ENCODE measurements at regions not wholly inside any gene's neighbourhood (a gene's known extent, or its start where the extent isn't known, plus 50 kb on each side); places are given as distances from the start of the nearest gene placed in this dataset.

GRCh38 chr12:76208129-76208528 is 123.6 kb upstream of the NAP1L1 start:
- no peaks in the 10 kb centered on the region for H3K36me3 ChIP-seq (ENCODE audit: insufficient read depth, low read length)
- DNase-seq (ENCODE audit: low spot score), result no peak
- H4K20me1 ChIP-seq (ENCODE audit: insufficient read depth, low read length), result no peaks in the 10 kb centered on the region
- no peak overlapping the region for H2AFZ ChIP-seq (ENCODE audit: low read length)
- no peaks in the 10 kb centered on the region for H3K79me2 ChIP-seq (ENCODE audit: insufficient read depth, low read depth, low read length)
- ChIA-PET CTCF (ENCODE audit: unreplicated experiment) (no interaction called here), POLR2A (interaction anchor here (0.6 to 1.0 kb wide), 2 partner anchors 19 to 31 kb away, joined by 3 to 4 read pairs; no protein-coding TSS in a partner anchor)
- no TSS peak for BruUV-seq (replicated peaks)
- H3K4me1 ChIP-seq (ENCODE audit: insufficient read depth, low read length, poor library complexity, severe bottlenecking), result no peaks in the 10 kb centered on the region
- H3K4me2 ChIP-seq (ENCODE audit: low read length), result no peak overlapping the region
- no peaks in the 10 kb centered on the region for H3K9me2 ChIP-seq (ENCODE audit: insufficient read depth, low read length)
- TF ChIP-seq EZH2phosphoT487 (IDR thresholded peaks at IDR 0.05; ENCODE audit: borderline replicate concordance, low read depth, low read length), result no peak
- TF ChIP-seq, protein P1, sequence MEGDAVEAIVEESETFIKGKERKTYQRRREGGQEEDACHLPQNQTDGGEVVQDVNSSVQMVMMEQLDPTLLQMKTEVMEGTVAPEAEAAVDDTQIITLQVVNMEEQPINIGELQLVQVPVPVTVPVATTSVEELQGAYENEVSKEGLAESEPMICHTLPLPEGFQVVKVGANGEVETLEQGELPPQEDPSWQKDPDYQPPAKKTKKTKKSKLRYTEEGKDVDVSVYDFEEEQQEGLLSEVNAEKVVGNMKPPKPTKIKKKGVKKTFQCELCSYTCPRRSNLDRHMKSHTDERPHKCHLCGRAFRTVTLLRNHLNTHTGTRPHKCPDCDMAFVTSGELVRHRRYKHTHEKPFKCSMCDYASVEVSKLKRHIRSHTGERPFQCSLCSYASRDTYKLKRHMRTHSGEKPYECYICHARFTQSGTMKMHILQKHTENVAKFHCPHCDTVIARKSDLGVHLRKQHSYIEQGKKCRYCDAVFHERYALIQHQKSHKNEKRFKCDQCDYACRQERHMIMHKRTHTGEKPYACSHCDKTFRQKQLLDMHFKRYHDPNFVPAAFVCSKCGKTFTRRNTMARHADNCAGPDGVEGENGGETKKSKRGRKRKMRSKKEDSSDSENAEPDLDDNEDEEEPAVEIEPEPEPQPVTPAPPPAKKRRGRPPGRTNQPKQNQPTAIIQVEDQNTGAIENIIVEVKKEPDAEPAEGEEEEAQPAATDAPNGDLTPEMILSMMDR (conservative IDR thresholded peaks at IDR 0.05; ENCODE audit: low read length), result no peak
- H3K27ac ChIP-seq (ENCODE audit: low read depth, low read length, poor library complexity, severe bottlenecking), result no peak overlapping the region
- no peaks in the 10 kb centered on the region for H3K9me3 ChIP-seq (ENCODE audit: low read length)
- intact Hi-C loops (cut with micrococcal nuclease; ENCODE audit: unreplicated experiment), result no loop called here
- no peak overlapping the region for H3K4me3 ChIP-seq (ENCODE audit: low read depth, low read length, poor library complexity, severe bottlenecking)

- H3K27ac ChIP-seq (ENCODE audit: low read depth, low read length, poor library complexity, severe bottlenecking), result no peak overlapping the region
- CTCF ChIA-PET (ENCODE audit: unreplicated experiment), result no interaction called here
- no peak overlapping the region for H3K4me2 ChIP-seq (ENCODE audit: low read length)
- H3K9me3 ChIP-seq (ENCODE audit: low read length), result no peaks in the 10 kb centered on the region
- BruUV-seq (replicated peaks), result no TSS peak
- POLR2A ChIA-PET, result no interaction called here
- DNase-seq (ENCODE audit: low spot score), result no peak
- no peak overlapping the region for H3K4me3 ChIP-seq (ENCODE audit: low read depth, low read length, poor library complexity, severe bottlenecking)
- H4K20me1 ChIP-seq (ENCODE audit: insufficient read depth, low read length), result no peaks in the 10 kb centered on the region
- intact Hi-C loops (cut with micrococcal nuclease; ENCODE audit: unreplicated experiment), result no loop called here
- H3K9me2 ChIP-seq (ENCODE audit: insufficient read depth, low read length), result no peaks in the 10 kb centered on the region
- H3K4me1 ChIP-seq (ENCODE audit: insufficient read depth, low read length, poor library complexity, severe bottlenecking), result no peaks in the 10 kb centered on the region
- H2AFZ ChIP-seq (ENCODE audit: low read length), result no peak overlapping the region
- TF ChIP-seq, protein P1 (conservative IDR thresholded peaks at IDR 0.05; ENCODE audit: low read length), result no peak
- no peaks in the 10 kb centered on the region for H3K36me3 ChIP-seq (ENCODE audit: insufficient read depth, low read length)
- H3K79me2 ChIP-seq (ENCODE audit: insufficient read depth, low read depth, low read length), result no peaks in the 10 kb centered on the region
Measured at GRCh38 chr12:76206677-76207072, 122.2 kb upstream of the NAP1L1 start.

DNA sequence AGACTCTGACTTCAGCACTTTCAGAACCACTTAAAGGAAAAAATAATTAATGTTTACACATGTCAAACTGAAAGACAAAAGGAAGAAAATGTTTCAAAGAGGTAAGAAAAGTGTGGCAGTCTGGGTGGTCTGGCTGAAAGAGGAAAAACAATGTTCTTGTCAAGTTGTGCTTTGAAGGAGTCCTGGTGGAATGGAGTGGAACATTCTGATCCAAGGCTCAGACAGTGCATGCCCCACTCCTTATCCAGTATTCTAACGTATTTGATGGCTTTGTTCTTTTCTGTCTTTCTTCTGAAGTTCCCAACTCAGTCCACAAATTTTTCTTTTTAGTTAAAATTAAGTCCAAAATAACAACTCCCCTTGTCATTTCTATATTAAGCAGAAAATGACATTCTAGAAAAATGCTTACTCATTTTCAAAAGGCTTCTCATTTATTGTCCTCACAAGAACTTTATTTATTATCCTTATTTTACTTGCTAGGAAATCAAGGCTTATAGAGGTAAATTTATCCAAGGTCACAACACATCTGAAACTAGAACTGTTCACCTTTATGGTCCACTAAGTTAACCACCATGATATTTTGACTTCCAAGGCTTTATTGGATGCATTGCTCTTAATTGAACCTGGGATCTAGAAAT is 121.7 kb upstream of the NAP1L1 start:
- Histone ChIP-seq H3K36me3 (ENCODE audit: insufficient read depth, low read length) (no peaks in the 10 kb centered on the region), H3K9me3 (ENCODE audit: low read length) (no peaks in the 10 kb centered on the region), H3K9me2 (ENCODE audit: insufficient read depth, low read length) (no peaks in the 10 kb centered on the region), H3K79me2 (ENCODE audit: insufficient read depth, low read depth, low read length) (no peaks in the 10 kb centered on the region), H4K20me1 (ENCODE audit: insufficient read depth, low read length) (no peaks in the 10 kb centered on the region), H3K4me3 (ENCODE audit: low read depth, low read length, poor library complexity, severe bottlenecking) (no peak overlapping the region), H3K27ac (ENCODE audit: low read depth, low read length, poor library complexity, severe bottlenecking) (no peak overlapping the region), H2AFZ (ENCODE audit: low read length) (no peak overlapping the region), H3K4me1 (ENCODE audit: insufficient read depth, low read length, poor library complexity, severe bottlenecking) (no peaks in the 10 kb centered on the region), H3K4me2 (ENCODE audit: low read length) (no peak overlapping the region)
- CTCF ChIA-PET (ENCODE audit: unreplicated experiment), result no interaction called here
- intact Hi-C loops (cut with micrococcal nuclease; ENCODE audit: unreplicated experiment), result no loop called here
- DNase-seq (ENCODE audit: low spot score), result no peak
- POLR2A ChIA-PET, result interaction anchor here (0.6 kb wide), 1 partner anchor 17 kb away, joined by 3 read pairs; no protein-coding TSS in a partner anchor
- TF ChIP-seq EZH2phosphoT487 (IDR thresholded peaks at IDR 0.05; ENCODE audit: borderline replicate concordance, low read depth, low read length), result no peak
- TF ChIP-seq, protein P1 (conservative IDR thresholded peaks at IDR 0.05; ENCODE audit: low read length), result no peak
- no TSS peak for BruUV-seq (replicated peaks)

All from OCI-LY7 (cell line).